ENCODE measurements at regions not wholly inside any gene's neighbourhood (a gene's known extent, or its start where the extent isn't known, plus 50 kb on each side); places are given as distances from the start of the nearest gene placed in this dataset.

GRCh38 chrX:85454295-85454694 is 74.8 kb upstream of the POF1B start:
- no peaks in the 10 kb centered on the region for H3K27me3 ChIP-seq (ENCODE audit: low read depth, low read length)
- H3K9ac ChIP-seq (ENCODE audit: low read length): no peak overlapping the region
- no peak for TF ChIP-seq CTCF (IDR thresholded peaks at IDR 0.05; ENCODE audit: low read depth, low read length)
- TF ChIP-seq EZH2phosphoT487 (IDR thresholded peaks at IDR 0.05; ENCODE audit: low read depth): no peak
- H3K4me3 ChIP-seq (ENCODE audit: low read length): no peak overlapping the region
- no peaks in the 10 kb centered on the region for H3K79me2 ChIP-seq (ENCODE audit: low read length)
- no peaks in the 10 kb centered on the region for H4K20me1 ChIP-seq (ENCODE audit: insufficient read depth, low read length)
- no peaks in the 10 kb centered on the region for H3K4me1 ChIP-seq (ENCODE audit: low read length)
- H3K9me3 ChIP-seq (ENCODE audit: insufficient read depth, low read length): no peaks in the 10 kb centered on the region
- no peak overlapping the region for H3K4me2 ChIP-seq (ENCODE audit: low read length)
- H2AFZ ChIP-seq (ENCODE audit: low read depth, low read length): no peak overlapping the region
- H3K36me3 ChIP-seq (replicated peaks; ENCODE audit: low read depth, low read length): no peaks in the 10 kb centered on the region
- no peak overlapping the region for H3K27ac ChIP-seq (ENCODE audit: low read length)

GRCh38 chrX:85444613-85445012 is 65.1 kb upstream of the POF1B start:
- H3K4me3 ChIP-seq (ENCODE audit: low read length): no peak overlapping the region

More at GRCh38 chrX:85444613-85445012, 65.1 kb upstream of the POF1B start:
- no peak for TF ChIP-seq EZH2phosphoT487 (IDR thresholded peaks at IDR 0.05; ENCODE audit: low read depth)
- TF ChIP-seq CTCF (IDR thresholded peaks at IDR 0.05; ENCODE audit: low read depth, low read length): no peak
- no peak overlapping the region for H3K27ac ChIP-seq (ENCODE audit: low read length)
- H3K4me1 ChIP-seq (ENCODE audit: low read length): no peaks in the 10 kb centered on the region
- H4K20me1 ChIP-seq (ENCODE audit: insufficient read depth, low read length): no peaks in the 10 kb centered on the region
- H3K4me2 ChIP-seq (ENCODE audit: low read length): no peak overlapping the region
- no peaks in the 10 kb centered on the region for H3K9me3 ChIP-seq (ENCODE audit: insufficient read depth, low read length)
- H3K36me3 ChIP-seq (replicated peaks; ENCODE audit: low read depth, low read length): no peaks in the 10 kb centered on the region
- no peak overlapping the region for H2AFZ ChIP-seq (ENCODE audit: low read depth, low read length)
- H3K9ac ChIP-seq (ENCODE audit: low read length): no peak overlapping the region
- no peaks in the 10 kb centered on the region for H3K79me2 ChIP-seq (ENCODE audit: low read length)
- no peaks in the 10 kb centered on the region for H3K27me3 ChIP-seq (ENCODE audit: low read depth, low read length)
